NB4 (cell line): ENCODE measurements at regions not wholly inside any gene's neighbourhood (a gene's known extent, or its start where the extent isn't known, plus 50 kb on each side); places are given as distances from the start of the nearest gene placed in this dataset.

Experiments used
- POLR2A ChIP-seq: IDR thresholded peaks from 2 replicates; pipeline ENCODE4 v1.6.1; 2011; ENCODE audit warnings: mild to moderate bottlenecking; ENCODE audit not compliant: insufficient read length; ENCODE audit errors: extremely low read depth
- TF ChIP-seq, protein P1 (sequence below): IDR thresholded peaks from one replicate; pipeline ENCODE4 v1.5.1; 2012; ENCODE audit warnings: low read depth, low read length

DNA sequence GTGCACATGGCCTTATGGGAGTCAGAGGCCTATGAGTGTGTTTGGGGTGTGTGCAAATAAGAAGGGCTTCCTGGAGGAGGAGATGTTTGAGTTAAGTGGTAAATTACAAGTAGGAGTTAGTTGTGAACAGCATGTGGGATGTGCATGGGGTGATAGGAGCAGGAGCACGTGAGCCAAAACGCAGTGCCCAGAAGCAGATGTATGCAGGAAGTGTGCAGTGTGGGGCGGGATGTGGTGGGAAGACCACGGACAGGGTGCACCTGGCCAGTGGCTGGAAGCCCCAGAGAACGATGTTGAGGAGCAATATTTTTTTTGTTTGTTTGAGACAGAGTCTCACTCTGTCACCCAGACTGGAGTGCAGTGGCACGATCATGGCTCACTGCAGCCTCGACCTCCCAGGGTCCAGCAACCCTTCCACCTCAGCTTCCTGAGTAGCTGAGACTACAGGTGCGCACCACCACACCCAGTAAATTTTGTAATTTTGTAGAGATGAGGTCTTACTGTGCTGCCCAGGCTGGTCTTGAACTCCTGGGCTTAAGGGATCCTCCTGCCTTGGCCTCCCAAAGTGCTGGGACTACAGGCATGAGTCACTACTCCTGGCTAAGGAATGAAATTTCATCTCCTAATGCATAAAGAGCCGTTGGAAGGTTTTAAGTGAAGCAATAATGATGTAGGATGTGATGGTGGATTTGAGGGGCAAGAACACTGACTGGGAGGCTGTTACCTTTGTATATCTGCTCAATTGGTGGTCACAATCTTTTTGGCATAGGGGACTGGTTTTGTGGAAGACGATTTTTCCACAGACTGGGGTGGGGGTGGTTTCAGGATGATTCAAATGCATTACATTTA lies 78.4 kb downstream of the LYZL2 start:
- TF ChIP-seq, protein P1, sequence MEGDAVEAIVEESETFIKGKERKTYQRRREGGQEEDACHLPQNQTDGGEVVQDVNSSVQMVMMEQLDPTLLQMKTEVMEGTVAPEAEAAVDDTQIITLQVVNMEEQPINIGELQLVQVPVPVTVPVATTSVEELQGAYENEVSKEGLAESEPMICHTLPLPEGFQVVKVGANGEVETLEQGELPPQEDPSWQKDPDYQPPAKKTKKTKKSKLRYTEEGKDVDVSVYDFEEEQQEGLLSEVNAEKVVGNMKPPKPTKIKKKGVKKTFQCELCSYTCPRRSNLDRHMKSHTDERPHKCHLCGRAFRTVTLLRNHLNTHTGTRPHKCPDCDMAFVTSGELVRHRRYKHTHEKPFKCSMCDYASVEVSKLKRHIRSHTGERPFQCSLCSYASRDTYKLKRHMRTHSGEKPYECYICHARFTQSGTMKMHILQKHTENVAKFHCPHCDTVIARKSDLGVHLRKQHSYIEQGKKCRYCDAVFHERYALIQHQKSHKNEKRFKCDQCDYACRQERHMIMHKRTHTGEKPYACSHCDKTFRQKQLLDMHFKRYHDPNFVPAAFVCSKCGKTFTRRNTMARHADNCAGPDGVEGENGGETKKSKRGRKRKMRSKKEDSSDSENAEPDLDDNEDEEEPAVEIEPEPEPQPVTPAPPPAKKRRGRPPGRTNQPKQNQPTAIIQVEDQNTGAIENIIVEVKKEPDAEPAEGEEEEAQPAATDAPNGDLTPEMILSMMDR: no peak
- TF ChIP-seq POLR2A: no peak
